IMR-90 (cell line): ENCODE measurements at regions not wholly inside any gene's neighbourhood (a gene's known extent, or its start where the extent isn't known, plus 50 kb on each side); places are given as distances from the start of the nearest gene placed in this dataset.

Source experiments
- ATAC-seq: fragments of 200-7000 bp; cut with Tn5 transposase; 2 replicates; pipeline ENCODE4 v1.9.1; 2020; ENCODE audit warnings: low read depth, mild to moderate bottlenecking, moderate library complexity
- BruUV-seq: library from RNA; stranded (reverse); fragments of 400-500 nt; replicated peaks from 2 replicates; lab custom pipeline; 2021; lab: Mats Ljungman, UMichigan
- CTCF ChIA-PET: fragments of 300-600 bp; formaldehyde crosslinking; extraction: SDS; loops from one replicate; lab custom pipeline; 2021; ENCODE audit warnings: antibody characterized with exemption; lab: Yijun Ruan, JAX
- POLR2A ChIA-PET: fragments of 300-600 bp; sonication (Branson Sonifier 250); formaldehyde crosslinking; loops from one replicate; lab custom pipeline; 2022; ENCODE audit warnings: antibody characterized with exemption; ENCODE audit not compliant: unreplicated experiment; lab: Charles Lee
- DNase-seq: peaks from one replicate; pipeline ENCODE4 v3.0.0; 2013
- H2AFZ ChIP-seq: replicated peaks from 2 replicates; pipeline ENCODE3; 2013; ENCODE audit warnings: low read length, mild to moderate bottlenecking; ENCODE audit not compliant: poor library complexity
- H2AK5ac ChIP-seq: 2 replicates; pipeline ENCODE4 v1.6.1; 2013; ENCODE audit warnings: low read depth, low read length, inconsistent platforms
- H2AK9ac ChIP-seq: replicated peaks from 2 replicates; pipeline ENCODE3; 2013; ENCODE audit warnings: mild to moderate bottlenecking, low read depth, low read length, moderate library complexity; ENCODE audit not compliant: poor library complexity
- H2BK120ac ChIP-seq: 2 replicates; pipeline ENCODE4 v1.6.1; 2013; ENCODE audit warnings: low read depth, low read length, inconsistent platforms
- H2BK15ac ChIP-seq: 3 replicates; pipeline ENCODE4 v1.6.1; 2013; ENCODE audit warnings: low read depth, low read length, inconsistent platforms
- H2BK20ac ChIP-seq: 2 replicates; pipeline ENCODE4 v1.6.1; 2013; ENCODE audit warnings: low read depth, mild to moderate bottlenecking, inconsistent platforms, low read length, moderate library complexity
- H2BK5ac ChIP-seq: 2 replicates; pipeline ENCODE4 v1.6.1; 2013; ENCODE audit warnings: mild to moderate bottlenecking, low read depth, low read length, inconsistent platforms; ENCODE audit not compliant: poor library complexity, severe bottlenecking
- H3K14ac ChIP-seq: replicated peaks from 2 replicates; pipeline ENCODE4 v1.6.1; 2013; ENCODE audit warnings: low read depth, low read length, inconsistent platforms
- H3K18ac ChIP-seq: 2 replicates; pipeline ENCODE4 v1.6.1; 2013; ENCODE audit warnings: low read depth, low read length, control low read depth
- H3K23ac ChIP-seq: 2 replicates; pipeline ENCODE4 v1.6.1; 2013; ENCODE audit warnings: low read depth, low read length, inconsistent platforms
- H3K27ac ChIP-seq: 2 replicates; pipeline ENCODE4 v1.5.1; 2013; ENCODE audit warnings: mild to moderate bottlenecking, control low read depth, low read length; ENCODE audit not compliant: insufficient read depth
- H3K27me3 ChIP-seq: 2 replicates; pipeline ENCODE4 v1.6.1; 2013; ENCODE audit warnings: low read length; ENCODE audit not compliant: control insufficient read depth, insufficient read depth
- H3K36me3 ChIP-seq: 2 replicates; pipeline ENCODE4 v1.6.1; 2013; ENCODE audit warnings: low read length, mixed read lengths; ENCODE audit not compliant: control insufficient read depth, insufficient read depth
- H3K4ac ChIP-seq: 2 replicates; pipeline ENCODE4 v1.6.1; 2013; ENCODE audit warnings: low read depth, low read length, inconsistent platforms
- H3K4me1 ChIP-seq: 2 replicates; pipeline ENCODE4 v1.6.1; 2013; ENCODE audit warnings: low read length, mixed read lengths; ENCODE audit not compliant: control insufficient read depth, insufficient read depth
- H3K4me2 ChIP-seq: 2 replicates; pipeline ENCODE4 v1.6.1; 2013; ENCODE audit warnings: low read depth, mild to moderate bottlenecking, control low read depth, low read length, moderate library complexity
- H3K4me3 ChIP-seq: 2 replicates; pipeline ENCODE4 v1.5.1; 2013; ENCODE audit warnings: low read depth, mild to moderate bottlenecking, control low read depth, low read length, moderate library complexity; ENCODE audit not compliant: insufficient read depth
- H3K56ac ChIP-seq: 2 replicates; pipeline ENCODE4 v1.6.1; 2013; ENCODE audit warnings: low read length, inconsistent platforms; ENCODE audit not compliant: insufficient read depth; ENCODE audit errors: extremely low read depth
- H3K79me1 ChIP-seq, 2 experiments: 2 replicates each; pipeline ENCODE4 v1.6.1; 2013; ENCODE audit warnings: low read length in 2 of 2, inconsistent platforms in 1 of 2, low read depth in 1 of 2
- H3K9ac ChIP-seq: 2 replicates; pipeline ENCODE4 v1.6.1; 2013; ENCODE audit warnings: low read depth, low read length, control low read depth
- H3K9me1 ChIP-seq: 2 replicates; pipeline ENCODE4 v1.6.1; 2013; ENCODE audit warnings: low read length, inconsistent platforms; ENCODE audit not compliant: insufficient read depth
- H3K9me3 ChIP-seq: 2 replicates; pipeline ENCODE4 v1.6.1; 2013; ENCODE audit warnings: low read length; ENCODE audit not compliant: control insufficient read depth, insufficient read depth
- H4K20me1 ChIP-seq: 2 replicates; pipeline ENCODE4 v1.6.1; 2013; ENCODE audit warnings: low read length, inconsistent platforms; ENCODE audit not compliant: insufficient read depth
- H4K5ac ChIP-seq: 2 replicates; pipeline ENCODE4 v1.6.1; 2013; ENCODE audit warnings: mild to moderate bottlenecking, low read depth, low read length, control low read depth
- H4K8ac ChIP-seq, 2 experiments: 2 replicates each; pipeline ENCODE4 v1.6.1; 2013; ENCODE audit warnings: low read depth in 2 of 2, low read length in 2 of 2, control low read depth in 1 of 2, inconsistent platforms in 1 of 2
- H4K91ac ChIP-seq: 2 replicates; pipeline ENCODE4 v1.6.1; 2013; ENCODE audit warnings: low read depth, low read length, inconsistent platforms; ENCODE audit not compliant: insufficient read depth
- BHLHE40 ChIP-seq: fragments of 150-350 bp; IDR thresholded peaks from 2 replicates; pipeline ENCODE4 v1.6.1; 2016; ENCODE audit warnings: mild to moderate bottlenecking, low read depth, low read length
- CEBPB ChIP-seq: IDR thresholded peaks from 2 replicates; pipeline ENCODE4 v1.6.1; 2012; ENCODE audit warnings: low read depth, low read length, improper control_type of control experiment
- CHD1 ChIP-seq: IDR thresholded peaks from 2 replicates; pipeline ENCODE4 v1.6.1; 2012; ENCODE audit warnings: low read depth, low read length, improper control_type of control experiment
- FOS ChIP-seq: fragments of 150-350 bp; IDR thresholded peaks from 2 replicates; pipeline ENCODE4 v1.6.1; 2016; ENCODE audit warnings: low read depth, low read length
- MAFK ChIP-seq: IDR thresholded peaks from 2 replicates; pipeline ENCODE4 v1.6.1; 2012; ENCODE audit warnings: low read depth, low read length, improper control_type of control experiment
- MAZ ChIP-seq: IDR thresholded peaks from 2 replicates; pipeline ENCODE4 v1.6.1; 2012; ENCODE audit warnings: low read depth, mild to moderate bottlenecking, low read length, improper control_type of control experiment, moderate library complexity, borderline replicate concordance
- MXI1 ChIP-seq: IDR thresholded peaks from 2 replicates; pipeline ENCODE4 v1.6.1; 2012; ENCODE audit warnings: low read depth, mild to moderate bottlenecking, low read length, moderate library complexity, borderline replicate concordance
- NFE2L2 ChIP-seq: fragments of 150-350 bp; IDR thresholded peaks from 2 replicates; pipeline ENCODE4 v1.6.1; 2016; ENCODE audit warnings: low read depth, mild to moderate bottlenecking, low read length
- POLR2A ChIP-seq: IDR thresholded peaks from 2 replicates; pipeline ENCODE4 v1.6.1; 2012; ENCODE audit warnings: mild to moderate bottlenecking, low read depth, low read length
- RAD21 ChIP-seq: IDR thresholded peaks from 2 replicates; pipeline ENCODE4 v1.6.1; 2012; ENCODE audit warnings: low read length, improper control_type of control experiment
- RCOR1 ChIP-seq: IDR thresholded peaks from 2 replicates; pipeline ENCODE4 v1.6.1; 2012; ENCODE audit warnings: mild to moderate bottlenecking, low read length, improper control_type of control experiment; ENCODE audit not compliant: insufficient replicate concordance
- RFX5 ChIP-seq: IDR thresholded peaks from 2 replicates; pipeline ENCODE4 v1.8.0; 2012; ENCODE audit warnings: low read depth, mild to moderate bottlenecking, low read length, moderate library complexity
- SMC3 ChIP-seq: fragments of 150-350 bp; IDR thresholded peaks from 2 replicates; pipeline ENCODE4 v1.6.1; 2016; ENCODE audit warnings: low read depth, mild to moderate bottlenecking, antibody characterized with exemption, low read length, moderate library complexity
- WGBS, 2 experiments: methylation state at CpG; one replicate each; pipeline versions ENCODE4 v1.1.5 to v1.1.7; 2013; ENCODE audit warnings: missing lambda C conversion rate in 2 of 2; ENCODE audit not compliant: insufficient read length in 1 of 2; ENCODE audit errors: extremely low coverage in 2 of 2; 5-methylcytosine and 5-hydroxymethylcytosine counted together
- dilution Hi-C: fragments of 300-500 bp; cut with HindIII; formaldehyde crosslinking; loops from one replicate; pipeline ENCODE4 v1.14.3; 2018; ENCODE audit warnings: low sequenced_read_pairs; ENCODE audit not compliant: unreplicated experiment
- in situ Hi-C: fragments of 300-500 bp; cut with MboI; formaldehyde crosslinking; loops from 3 replicates; pipeline ENCODE4 v1.14.3; 2019; ENCODE audit warnings: low sequenced_read_pairs, inconsistent platforms, mixed read lengths
- intact Hi-C: fragments of 100-400 bp; cut with micrococcal nuclease; formaldehyde crosslinking; loops from 2 replicates; pipeline ENCODE4 v1.10.0; 2022
- TF ChIP-seq, protein P1 (sequence below): fragments of 150-350 bp; IDR thresholded peaks from 2 replicates; pipeline ENCODE4 v1.6.1; 2017; ENCODE audit warnings: mild to moderate bottlenecking, antibody characterized with exemption, low read length, low read depth
- TF ChIP-seq, protein P2 (sequence below): fragments of 150-350 bp; IDR thresholded peaks from 2 replicates; pipeline ENCODE4 v1.6.1; 2016; ENCODE audit warnings: low read depth, mild to moderate bottlenecking, low read length, moderate library complexity, borderline replicate concordance
- TF ChIP-seq, protein P3 (sequence below): conservative IDR thresholded peaks from 2 replicates; pipeline ENCODE4 v1.5.1; 2012; ENCODE audit warnings: mild to moderate bottlenecking, low read depth, low read length, improper control_type of control experiment

DNA sequence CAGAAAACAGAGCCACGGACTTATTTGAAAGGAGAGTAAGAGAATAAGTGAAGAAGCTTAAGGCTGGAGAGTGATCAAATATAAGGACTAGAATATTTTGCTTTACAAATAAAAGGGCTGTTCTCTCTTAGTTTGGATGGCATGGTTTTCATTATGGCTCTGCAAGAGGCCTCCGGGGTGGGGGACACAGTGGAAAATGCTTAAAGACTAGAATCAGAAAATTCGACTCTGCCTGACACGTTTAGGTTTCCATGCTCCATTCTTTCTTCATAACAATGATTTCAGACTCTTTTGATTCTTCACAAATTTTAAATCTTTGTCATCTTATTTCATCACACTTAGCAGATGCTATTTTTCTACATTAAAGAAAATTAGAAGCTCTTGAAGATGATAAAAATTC is 632.4 kb upstream of the BOD1L1 start:
- H3K79me1 ChIP-seq: no peaks in the 10 kb centered on the region
- ChIA-PET CTCF (no interaction called here), POLR2A (no interaction called here)
- H3K4me3 ChIP-seq: no peak overlapping the region
- H3K9me3 ChIP-seq: no peaks in the 10 kb centered on the region
- no peak overlapping the region for H2BK5ac ChIP-seq
- H3K9ac ChIP-seq: no peak overlapping the region
- no peak overlapping the region for H3K4me2 ChIP-seq
- H3K14ac ChIP-seq: no peak overlapping the region
- no peak overlapping the region for H2BK120ac ChIP-seq
- no peak overlapping the region for H2AK5ac ChIP-seq
- no peaks in the 10 kb centered on the region for H3K4me1 ChIP-seq
- no peak overlapping the region for H4K91ac ChIP-seq
- no peaks in the 10 kb centered on the region for H4K20me1 ChIP-seq
- TF ChIP-seq MXI1 (no peak), BHLHE40 (no peak), SMC3 (no peak), MAZ (no peak), MAFK (no peak), CHD1 (no peak), RCOR1 (no peak), NFE2L2 (no peak), RFX5 (no peak), POLR2A (no peak), CEBPB (no peak), FOS (no peak), RAD21 (no peak)
- TF ChIP-seq, protein P1, sequence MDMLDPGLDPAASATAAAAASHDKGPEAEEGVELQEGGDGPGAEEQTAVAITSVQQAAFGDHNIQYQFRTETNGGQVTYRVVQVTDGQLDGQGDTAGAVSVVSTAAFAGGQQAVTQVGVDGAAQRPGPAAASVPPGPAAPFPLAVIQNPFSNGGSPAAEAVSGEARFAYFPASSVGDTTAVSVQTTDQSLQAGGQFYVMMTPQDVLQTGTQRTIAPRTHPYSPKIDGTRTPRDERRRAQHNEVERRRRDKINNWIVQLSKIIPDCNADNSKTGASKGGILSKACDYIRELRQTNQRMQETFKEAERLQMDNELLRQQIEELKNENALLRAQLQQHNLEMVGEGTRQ: no peak
- TF ChIP-seq, protein P2, sequence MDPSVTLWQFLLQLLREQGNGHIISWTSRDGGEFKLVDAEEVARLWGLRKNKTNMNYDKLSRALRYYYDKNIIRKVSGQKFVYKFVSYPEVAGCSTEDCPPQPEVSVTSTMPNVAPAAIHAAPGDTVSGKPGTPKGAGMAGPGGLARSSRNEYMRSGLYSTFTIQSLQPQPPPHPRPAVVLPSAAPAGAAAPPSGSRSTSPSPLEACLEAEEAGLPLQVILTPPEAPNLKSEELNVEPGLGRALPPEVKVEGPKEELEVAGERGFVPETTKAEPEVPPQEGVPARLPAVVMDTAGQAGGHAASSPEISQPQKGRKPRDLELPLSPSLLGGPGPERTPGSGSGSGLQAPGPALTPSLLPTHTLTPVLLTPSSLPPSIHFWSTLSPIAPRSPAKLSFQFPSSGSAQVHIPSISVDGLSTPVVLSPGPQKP: no peak
- TF ChIP-seq, protein P3, sequence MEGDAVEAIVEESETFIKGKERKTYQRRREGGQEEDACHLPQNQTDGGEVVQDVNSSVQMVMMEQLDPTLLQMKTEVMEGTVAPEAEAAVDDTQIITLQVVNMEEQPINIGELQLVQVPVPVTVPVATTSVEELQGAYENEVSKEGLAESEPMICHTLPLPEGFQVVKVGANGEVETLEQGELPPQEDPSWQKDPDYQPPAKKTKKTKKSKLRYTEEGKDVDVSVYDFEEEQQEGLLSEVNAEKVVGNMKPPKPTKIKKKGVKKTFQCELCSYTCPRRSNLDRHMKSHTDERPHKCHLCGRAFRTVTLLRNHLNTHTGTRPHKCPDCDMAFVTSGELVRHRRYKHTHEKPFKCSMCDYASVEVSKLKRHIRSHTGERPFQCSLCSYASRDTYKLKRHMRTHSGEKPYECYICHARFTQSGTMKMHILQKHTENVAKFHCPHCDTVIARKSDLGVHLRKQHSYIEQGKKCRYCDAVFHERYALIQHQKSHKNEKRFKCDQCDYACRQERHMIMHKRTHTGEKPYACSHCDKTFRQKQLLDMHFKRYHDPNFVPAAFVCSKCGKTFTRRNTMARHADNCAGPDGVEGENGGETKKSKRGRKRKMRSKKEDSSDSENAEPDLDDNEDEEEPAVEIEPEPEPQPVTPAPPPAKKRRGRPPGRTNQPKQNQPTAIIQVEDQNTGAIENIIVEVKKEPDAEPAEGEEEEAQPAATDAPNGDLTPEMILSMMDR: no peak
- no peak overlapping the region for H2BK15ac ChIP-seq
- no peak overlapping the region for H2AK9ac ChIP-seq
- H3K56ac ChIP-seq: no peak overlapping the region
- no peak overlapping the region for H2AFZ ChIP-seq
- H3K36me3 ChIP-seq: no peaks in the 10 kb centered on the region
- in situ Hi-C loops (no loop called here), intact Hi-C loops (no loop called here), dilution Hi-C loops (no loop called here)
- H4K5ac ChIP-seq: no peak overlapping the region
- no peak overlapping the region for H3K27ac ChIP-seq
- BruUV-seq: no TSS peak
- H3K18ac ChIP-seq: no peak overlapping the region
- no peaks in the 10 kb centered on the region for H3K9me1 ChIP-seq
- no peak for DNase-seq
- H3K23ac ChIP-seq: no peak overlapping the region
- no peak overlapping the region for H4K8ac ChIP-seq
- no peak overlapping the region for H3K4ac ChIP-seq
- no peak overlapping the region for H2BK20ac ChIP-seq
- no CpG with 5 or more reads among the region's 4 CpGs for WGBS, 2 experiments
- H3K27me3 ChIP-seq: no peaks in the 10 kb centered on the region
- ATAC-seq: no peak
